Endothelial cell of umbilical vein (primary cell): ENCODE measurements at regions not wholly inside any gene's neighbourhood (a gene's known extent, or its start where the extent isn't known, plus 50 kb on each side); places are given as distances from the start of the nearest gene placed in this dataset.

Source experiments
- BruUV-seq: library from RNA; stranded (reverse); fragments of 400-500 nt; replicated peaks from 2 replicates; lab custom pipeline; 2021; lab: Mats Ljungman, UMichigan
- CTCF ChIA-PET: fragments of 300-600, 350-600 bp; sonication (Branson Sonifier 250); formaldehyde crosslinking; loops from one replicate; lab custom pipeline; 2021; ENCODE audit warnings: antibody characterized with exemption, inconsistent platforms; lab: Charles Lee
- POLR2A ChIA-PET: fragments of 300-600, 350-600 bp; sonication (Branson Sonifier 250); formaldehyde crosslinking; loops from one replicate; lab custom pipeline; 2021; ENCODE audit warnings: antibody characterized with exemption, inconsistent platforms; lab: Charles Lee
- DNase-seq: peaks from one replicate; pipeline ENCODE4 v3.0.0-alpha.2; 2011; ENCODE audit warnings: low read depth, low spot score
- FAIRE-seq: peaks from 2 replicates; lab custom pipeline; 2011; peaks lifted over from hg19 to GRCh38; lab: Jason Lieb, UNC
- H2AFZ ChIP-seq: 2 replicates; pipeline ENCODE4 v1.6.0; 2012; ENCODE audit warnings: low read depth, low read length, control low read depth, inconsistent platforms
- H3K27ac ChIP-seq: 2 replicates; pipeline ENCODE4 v1.5.1; 2011; ENCODE audit warnings: low read depth, mild to moderate bottlenecking, control low read depth, low read length, moderate library complexity; ENCODE audit not compliant: insufficient read depth
- H3K27me3 ChIP-seq, 2 experiments: 2 replicates each; pipeline versions ENCODE4 v1.6.0 to v1.6.1; 2011; ENCODE audit warnings: low read length in 2 of 2, mixed read lengths in 1 of 2; ENCODE audit not compliant: control insufficient read depth in 2 of 2, insufficient read depth in 2 of 2
- H3K36me3 ChIP-seq, 2 experiments: 2 replicates in 1 of 2; 3 replicates in 1 of 2; pipeline ENCODE4 v1.5.1; 2011; ENCODE audit warnings: low read length in 2 of 2, mild to moderate bottlenecking in 1 of 2, moderate library complexity in 1 of 2; ENCODE audit not compliant: control insufficient read depth in 2 of 2, insufficient read depth in 2 of 2; ENCODE audit errors: extremely low read depth in 1 of 2
- H3K4me1 ChIP-seq: 3 replicates; pipeline ENCODE4 v1.5.1; 2011; ENCODE audit warnings: mild to moderate bottlenecking, low read length; ENCODE audit not compliant: control insufficient read depth, insufficient read depth; ENCODE audit errors: extremely low read depth
- H3K4me2 ChIP-seq: 2 replicates; pipeline ENCODE4 v1.6.1; 2011; ENCODE audit warnings: low read length, control low read depth, mixed read lengths; ENCODE audit not compliant: insufficient read depth
- H3K4me3 ChIP-seq, 3 experiments: fragments of 200-600 bp in 1 of 3; sonication (generic), shearing (Covaris generic) in 1 of 3; replicated peaks in 1 of 3; 2 replicates each; pipeline ENCODE4 v1.5.1; 2011 to 2016; ENCODE audit warnings: control low read depth in 3 of 3, low read length in 3 of 3, mild to moderate bottlenecking in 2 of 3, inconsistent platforms in 1 of 3, low read depth in 1 of 3, moderate library complexity in 1 of 3; ENCODE audit not compliant: insufficient read depth in 1 of 3
- H3K79me2 ChIP-seq: 2 replicates; pipeline ENCODE4 v1.6.0; 2012; ENCODE audit warnings: low read length, inconsistent platforms; ENCODE audit not compliant: control insufficient read depth, insufficient read depth
- H3K9ac ChIP-seq: replicated peaks from 2 replicates; pipeline ENCODE3; 2011; ENCODE audit warnings: low read length, control low read depth; ENCODE audit not compliant: insufficient read depth; ENCODE audit errors: extremely low read depth
- H3K9me1 ChIP-seq: replicated peaks from 3 replicates; pipeline ENCODE4 v1.6.0; 2011; ENCODE audit warnings: mild to moderate bottlenecking, low read length; ENCODE audit not compliant: control insufficient read depth, insufficient read depth; ENCODE audit errors: extremely low read depth
- H3K9me3 ChIP-seq: replicated peaks from 2 replicates; pipeline ENCODE4 v1.5.1; 2012; ENCODE audit warnings: low read length, inconsistent platforms; ENCODE audit not compliant: control insufficient read depth, insufficient read depth
- H4K20me1 ChIP-seq: replicated peaks from 2 replicates; pipeline ENCODE3; 2011; ENCODE audit warnings: mild to moderate bottlenecking, low read length; ENCODE audit not compliant: control insufficient read depth, insufficient read depth; ENCODE audit errors: extremely low read depth
- EZH2 ChIP-seq: IDR thresholded peaks from 2 replicates; pipeline ENCODE4 v1.6.1; 2012; ENCODE audit warnings: borderline replicate concordance, low read depth, mild to moderate bottlenecking, moderate library complexity, low read length, inconsistent platforms; ENCODE audit not compliant: severe bottlenecking
- FOS ChIP-seq: IDR thresholded peaks from 2 replicates; pipeline ENCODE4 v1.6.1; 2011; ENCODE audit warnings: mild to moderate bottlenecking, low read length, moderate library complexity, borderline replicate concordance; ENCODE audit not compliant: insufficient read depth
- GATA2 ChIP-seq: IDR thresholded peaks from 2 replicates; pipeline ENCODE4 v1.7.0; 2011; ENCODE audit warnings: low read depth, mild to moderate bottlenecking, moderate library complexity, mixed read lengths, low read length; ENCODE audit not compliant: insufficient read length, insufficient read depth
- JUN ChIP-seq: IDR thresholded peaks from 2 replicates; pipeline ENCODE4 v1.6.1; 2011; ENCODE audit warnings: borderline replicate concordance, low read depth; ENCODE audit not compliant: insufficient read length, insufficient read depth
- MYC ChIP-seq: IDR thresholded peaks from one replicate; pipeline ENCODE4 v1.6.1; 2011; ENCODE audit warnings: mild to moderate bottlenecking, low read depth, low read length
- POLR2A ChIP-seq: IDR thresholded peaks from 2 replicates; pipeline ENCODE4 v1.6.1; 2012; ENCODE audit warnings: low read depth, mild to moderate bottlenecking, control low read depth, low read length
- POLR2AphosphoS5 ChIP-seq: IDR thresholded peaks from 2 replicates; pipeline ENCODE4 v1.6.1; 2012; ENCODE audit warnings: low read depth, mild to moderate bottlenecking, control low read depth, low read length, moderate library complexity; ENCODE audit not compliant: insufficient read depth
- dilution Hi-C: fragments of 300-500 bp; cut with MboI; formaldehyde crosslinking; loops from one replicate; pipeline ENCODE4 v1.15.0; 2019; ENCODE audit warnings: low sequenced_read_pairs; ENCODE audit not compliant: extremely low pct_ligation_motif_present
- intact Hi-C: fragments of 100-400 bp; cut with micrococcal nuclease; formaldehyde crosslinking; loops from one replicate; pipeline ENCODE4 v1.10.0; 2022
- TF ChIP-seq, protein P1 (sequence below): IDR thresholded peaks from 2 replicates; pipeline ENCODE4 v1.6.1; 2011; ENCODE audit not compliant: insufficient read depth, insufficient read length
- TF ChIP-seq, protein P2 (sequence below), 2 donors: IDR thresholded peaks; 1 replicate in 1 of 2; 2 replicates in 1 of 2; pipeline ENCODE4 v1.5.1; 2011; ENCODE audit warnings: low read length in 2 of 2, mild to moderate bottlenecking in 2 of 2, moderate library complexity in 2 of 2, control low read depth in 1 of 2, inconsistent platforms in 1 of 2, low read depth in 1 of 2; ENCODE audit not compliant: insufficient read depth in 1 of 2; ENCODE audit errors: extremely low read depth in 1 of 2

DNA sequence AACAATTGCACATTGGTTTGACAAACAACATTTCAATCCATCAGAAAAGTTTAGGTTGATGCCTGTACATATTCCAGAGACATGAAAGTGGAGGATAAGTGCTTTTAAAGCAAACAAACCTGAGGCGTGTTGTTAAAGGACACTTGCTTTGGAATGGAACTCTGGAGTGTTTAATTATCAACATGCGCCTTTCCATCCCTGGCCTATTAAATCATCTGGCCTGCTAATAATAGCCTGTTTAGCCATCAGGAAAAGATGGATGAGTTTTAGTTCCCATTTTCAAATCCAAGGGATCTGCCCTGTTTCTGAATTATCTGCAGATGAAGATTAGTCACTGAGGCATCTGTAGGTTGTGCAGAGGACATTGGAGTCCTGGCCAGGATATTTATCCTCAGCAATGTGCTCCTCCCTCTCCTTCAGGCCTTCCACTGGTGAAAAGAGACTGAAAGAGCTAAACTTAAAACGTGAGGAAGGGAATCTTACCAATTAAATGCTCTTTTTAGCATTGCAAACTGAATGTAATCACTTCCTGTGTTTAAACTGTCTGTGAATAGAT is 388.9 kb downstream of the PPARGC1A start:
- DNase-seq, result no peak
- Histone ChIP-seq H4K20me1 (no peaks in the 10 kb centered on the region), H3K79me2 (no peaks in the 10 kb centered on the region), H2AFZ (no peak overlapping the region), H3K9me1 (no peaks in the 10 kb centered on the region), H3K4me2 (no peak overlapping the region), H3K9ac (no peak overlapping the region), H3K27ac (no peak overlapping the region), H3K4me3 (no peak overlapping the region), H3K4me1 (no peaks in the 10 kb centered on the region), H3K27me3 (no peaks in the 10 kb centered on the region), H3K9me3 (no peaks in the 10 kb centered on the region), H3K36me3 (no peaks in the 10 kb centered on the region)
- POLR2A ChIA-PET, result no interaction called here
- CTCF ChIA-PET, result no interaction called here
- dilution Hi-C loops, result no loop called here
- intact Hi-C loops, result no loop called here
- TF ChIP-seq, protein P1, sequence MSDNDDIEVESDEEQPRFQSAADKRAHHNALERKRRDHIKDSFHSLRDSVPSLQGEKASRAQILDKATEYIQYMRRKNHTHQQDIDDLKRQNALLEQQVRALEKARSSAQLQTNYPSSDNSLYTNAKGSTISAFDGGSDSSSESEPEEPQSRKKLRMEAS, result no peak
- TF ChIP-seq FOS, result no peak
- no peak for TF ChIP-seq GATA2
- TF ChIP-seq EZH2, result no peak
- TF ChIP-seq, protein P2, sequence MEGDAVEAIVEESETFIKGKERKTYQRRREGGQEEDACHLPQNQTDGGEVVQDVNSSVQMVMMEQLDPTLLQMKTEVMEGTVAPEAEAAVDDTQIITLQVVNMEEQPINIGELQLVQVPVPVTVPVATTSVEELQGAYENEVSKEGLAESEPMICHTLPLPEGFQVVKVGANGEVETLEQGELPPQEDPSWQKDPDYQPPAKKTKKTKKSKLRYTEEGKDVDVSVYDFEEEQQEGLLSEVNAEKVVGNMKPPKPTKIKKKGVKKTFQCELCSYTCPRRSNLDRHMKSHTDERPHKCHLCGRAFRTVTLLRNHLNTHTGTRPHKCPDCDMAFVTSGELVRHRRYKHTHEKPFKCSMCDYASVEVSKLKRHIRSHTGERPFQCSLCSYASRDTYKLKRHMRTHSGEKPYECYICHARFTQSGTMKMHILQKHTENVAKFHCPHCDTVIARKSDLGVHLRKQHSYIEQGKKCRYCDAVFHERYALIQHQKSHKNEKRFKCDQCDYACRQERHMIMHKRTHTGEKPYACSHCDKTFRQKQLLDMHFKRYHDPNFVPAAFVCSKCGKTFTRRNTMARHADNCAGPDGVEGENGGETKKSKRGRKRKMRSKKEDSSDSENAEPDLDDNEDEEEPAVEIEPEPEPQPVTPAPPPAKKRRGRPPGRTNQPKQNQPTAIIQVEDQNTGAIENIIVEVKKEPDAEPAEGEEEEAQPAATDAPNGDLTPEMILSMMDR (IDR thresholded peaks at IDR 0.05; ENCODE audit: extremely low read depth in 1 of 2, insufficient read depth in 1 of 2, low read depth in 1 of 2, low read length in 2 of 2), result no peak
- TF ChIP-seq JUN, result no peak
- TF ChIP-seq POLR2A, result no peak
- TF ChIP-seq POLR2AphosphoS5, result no peak
- TF ChIP-seq MYC, result no peak
- no TSS peak for BruUV-seq
- no peak for FAIRE-seq
